Hematopoietic multipotent progenitor cell (in vitro differentiated cells): ENCODE measurements at regions not wholly inside any gene's neighbourhood (a gene's known extent, or its start where the extent isn't known, plus 50 kb on each side); places are given as distances from the start of the nearest gene placed in this dataset.
A peak's percentile ranks its signal among the peaks of the same experiment; 100 is the strongest.
"Not testable (repeated sequence)": the region's sequence is repeated elsewhere in the genome, so short reads cannot be mapped to it uniquely, and the experiment has no call there.

Experiments
- DNase-seq, 3 donors: peaks; one replicate each; pipeline ENCODE4 v3.0.0-alpha.2; 2011 to 2015; ENCODE audit warnings: low read depth in 2 of 3, low spot score in 2 of 3

DNA sequence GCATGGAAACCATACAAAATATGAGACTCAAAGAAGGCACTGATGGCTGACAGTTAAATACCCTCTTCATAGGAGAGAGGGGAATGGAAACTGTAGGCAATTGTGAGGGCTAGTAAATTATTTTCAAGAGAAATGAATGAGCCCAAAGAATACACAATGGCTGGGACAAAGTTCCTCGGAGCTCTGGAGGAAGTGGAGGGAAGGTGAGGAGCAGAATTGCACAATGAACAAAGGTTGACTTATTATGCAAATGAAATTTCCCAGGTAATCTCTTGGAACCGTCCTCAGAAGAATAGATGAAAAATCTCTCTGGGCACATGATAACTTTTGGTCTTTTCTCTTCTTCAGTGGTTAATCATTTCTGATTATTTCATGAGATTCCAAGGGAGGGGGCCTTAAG is 202.6 kb upstream of the VCX start:
- no peak for DNase-seq

GRCh38 chrX:7638078-7638710 is 204.8 kb upstream of the VCX start:
- no peak for DNase-seq

- DNase-seq, result no peak
Measured at GRCh38 chrX:7637066-7637465, 205.9 kb upstream of the VCX start.

DNA sequence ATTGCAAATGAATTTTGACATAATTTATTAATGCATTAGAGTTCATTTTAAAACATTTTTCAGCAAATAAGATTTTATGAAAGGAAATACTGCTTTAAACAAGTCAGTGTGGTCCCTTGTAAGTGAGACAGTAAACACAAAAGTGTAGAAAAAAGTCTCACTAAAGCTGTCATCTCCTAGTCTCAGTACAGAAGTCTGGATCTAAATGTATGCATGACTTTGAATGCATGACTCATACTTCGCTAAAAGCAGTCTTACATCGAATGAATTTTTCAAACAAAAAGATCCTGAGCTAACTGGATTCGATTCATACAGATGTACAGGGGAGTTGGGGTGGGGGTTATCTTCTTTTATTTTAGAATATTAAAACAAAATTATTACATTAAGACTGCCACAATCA is 207.4 kb upstream of the VCX start:
- no peak for DNase-seq

GRCh38 chrX:7620560-7620959 is 222.4 kb upstream of the VCX start:
- no peak for DNase-seq

GRCh38 chrX:7617994-7618393 is 225.0 kb upstream of the VCX start:
- no peak for DNase-seq

DNA sequence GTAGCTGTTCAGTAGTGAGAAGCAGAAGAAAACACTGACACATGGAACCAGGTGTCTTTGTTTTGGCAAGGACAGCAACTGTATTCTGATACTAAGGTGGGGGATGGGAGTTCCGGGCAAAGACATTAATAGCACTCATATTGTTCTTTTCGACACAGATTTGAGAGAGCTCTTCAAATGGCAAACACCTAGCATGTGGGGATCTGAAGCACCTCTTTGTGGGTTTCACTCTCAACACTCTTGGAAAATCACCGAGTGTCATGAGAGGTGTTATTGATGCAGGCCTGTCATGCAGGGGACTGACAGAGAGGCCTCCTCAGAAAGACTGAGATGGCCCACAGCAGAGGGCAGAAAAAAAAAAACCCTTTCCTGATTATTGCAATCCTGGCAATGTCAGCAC is 228.4 kb upstream of the VCX start:
- no peak for DNase-seq

- not testable (repeated sequence) for DNase-seq
Measured at GRCh38 chrX:7608625-7609024, 234.3 kb upstream of the VCX start.

- no peak for DNase-seq
Measured at GRCh38 chrX:7606039-7606652, 236.8 kb upstream of the VCX start.

DNA sequence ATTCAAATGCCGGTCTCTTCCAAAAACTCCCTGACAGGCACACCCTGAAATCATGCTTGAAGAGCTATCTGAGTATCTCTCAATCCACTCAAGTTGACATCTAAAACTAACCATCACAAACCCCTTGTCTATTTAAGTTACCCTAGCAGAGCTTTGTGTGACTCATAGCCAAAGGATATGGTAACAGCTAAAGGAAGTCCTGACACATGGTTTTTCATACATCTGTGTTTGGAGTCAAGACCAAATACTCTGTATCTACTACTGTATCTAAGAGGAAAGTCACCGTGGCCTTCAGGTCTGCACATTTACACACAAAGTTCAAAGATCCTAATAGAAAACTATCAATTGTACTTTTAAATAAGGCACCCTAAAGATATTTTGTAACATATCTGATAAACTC is 239.6 kb upstream of the VCX start:
- no peak for DNase-seq

DNA sequence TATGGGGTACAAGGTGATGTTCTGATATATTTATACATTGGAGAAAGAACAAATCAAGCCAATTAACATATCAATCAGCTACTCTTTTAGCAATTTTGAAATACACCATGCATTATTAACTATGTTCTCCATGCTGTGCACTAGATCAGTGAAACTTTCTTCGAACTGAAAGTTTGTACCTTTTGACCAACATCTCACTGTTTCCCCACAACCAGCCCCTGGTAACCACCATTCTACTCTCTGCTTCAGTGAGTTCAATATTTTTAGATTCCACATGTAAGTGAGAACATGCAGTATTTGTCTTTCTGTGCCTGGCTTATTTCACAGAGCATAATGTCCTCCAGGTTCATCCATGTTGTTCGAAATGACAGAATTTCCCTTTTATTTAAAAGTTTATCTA is 246.1 kb upstream of the VCX start:
- DNase-seq, result no peak

- DNase-seq, result not testable (repeated sequence)
Measured at GRCh38 chrX:7593370-7593769, 249.6 kb upstream of the VCX start.

DNA sequence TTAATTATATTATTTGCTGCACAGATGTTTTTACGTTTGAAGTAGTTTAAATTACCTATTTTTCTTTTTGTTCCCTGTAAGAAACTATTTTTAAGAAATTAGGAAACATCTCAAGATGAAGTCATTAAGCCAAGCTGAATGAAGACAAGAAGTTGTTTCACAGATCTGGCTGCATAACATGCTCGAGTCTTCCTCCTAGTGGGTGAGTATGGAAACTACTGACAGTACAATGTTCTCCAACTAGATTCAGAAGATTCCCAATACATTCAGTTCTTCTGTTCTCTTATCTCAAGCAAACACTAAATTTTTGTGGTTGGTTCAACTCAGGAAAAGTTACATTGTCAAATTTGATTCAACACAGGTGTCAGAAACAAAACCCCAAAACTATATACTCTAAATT is 256.8 kb upstream of the VCX start:
- DNase-seq, result peak in 1 of 3 donors; percentile 8

- no peak for DNase-seq
Measured at GRCh38 chrX:7582191-7582590, 260.8 kb upstream of the VCX start.

DNA sequence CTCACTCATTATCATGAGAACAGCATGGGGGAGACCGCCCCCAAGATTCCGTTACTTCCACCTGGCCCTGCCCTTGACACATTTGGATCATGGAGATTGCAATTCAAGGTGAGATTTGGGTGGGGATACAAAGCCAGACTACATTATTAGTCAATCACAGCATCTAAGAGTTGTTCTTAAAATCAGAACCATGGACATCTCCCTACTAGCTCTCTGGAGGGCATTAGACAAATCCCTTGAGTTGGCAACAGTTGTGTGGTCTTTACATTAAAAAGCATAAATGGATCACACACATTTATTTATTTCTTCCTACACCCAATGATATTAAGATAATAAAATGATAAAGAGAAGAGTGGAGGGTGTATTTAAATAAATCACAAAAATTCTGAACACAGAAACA is 262.8 kb upstream of the VCX start:
- no peak for DNase-seq

DNA sequence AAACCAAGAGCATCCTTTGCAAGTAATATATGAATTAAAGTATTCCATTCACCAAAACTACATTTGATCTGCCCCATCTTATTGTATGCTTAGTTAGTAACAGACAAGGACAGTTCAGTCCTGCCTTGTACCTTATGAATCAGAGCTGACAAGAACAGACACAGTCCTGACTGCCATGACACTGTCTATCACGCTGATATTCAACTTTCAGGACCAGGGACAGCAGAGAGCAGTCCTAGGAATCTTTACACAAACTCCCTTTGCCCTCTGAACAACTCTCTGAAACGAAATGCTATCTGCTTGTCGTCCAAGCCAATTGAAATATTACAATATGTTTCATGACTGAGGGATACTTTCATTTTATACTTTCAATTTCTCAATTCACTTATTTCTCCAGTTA is 268.6 kb upstream of the VCX start:
- no peak for DNase-seq

GRCh38 chrX:7570432-7571029 is 272.4 kb upstream of the VCX start:
- no peak for DNase-seq

GRCh38 chrX:7568597-7568996 is 274.4 kb upstream of the VCX start:
- no peak for DNase-seq

- DNase-seq, result no peak
Measured at GRCh38 chrX:7568130-7568529, 274.8 kb upstream of the VCX start.

DNA sequence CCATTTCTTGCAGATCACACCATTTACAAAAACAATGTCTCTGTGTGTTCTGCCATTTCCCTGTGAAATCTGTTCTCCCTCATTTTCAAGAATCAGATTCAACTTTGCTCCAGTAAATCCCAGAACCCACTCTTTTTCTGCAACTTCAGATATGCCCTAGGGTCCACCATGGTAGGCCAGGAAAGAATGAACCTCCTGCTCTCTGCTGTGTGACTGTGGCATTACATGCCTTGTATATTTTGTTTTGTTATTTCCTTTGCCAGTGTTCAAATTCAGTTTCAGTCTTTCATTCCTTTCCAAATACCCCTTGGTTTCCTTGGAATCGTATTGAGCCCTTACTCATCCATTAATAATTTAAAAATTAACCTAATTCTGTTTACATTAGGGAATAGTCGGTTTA is 290.2 kb upstream of the VCX start:
- DNase-seq, result no peak

- DNase-seq, result no peak
Measured at GRCh38 chrX:7546551-7547080, 296.4 kb upstream of the VCX start.

- no peak for DNase-seq
Measured at GRCh38 chrX:7545564-7545963, 297.4 kb upstream of the VCX start.
